ENCODE measurements at regions not wholly inside any gene's neighbourhood (a gene's known extent, or its start where the extent isn't known, plus 50 kb on each side); places are given as distances from the start of the nearest gene placed in this dataset.

DNA sequence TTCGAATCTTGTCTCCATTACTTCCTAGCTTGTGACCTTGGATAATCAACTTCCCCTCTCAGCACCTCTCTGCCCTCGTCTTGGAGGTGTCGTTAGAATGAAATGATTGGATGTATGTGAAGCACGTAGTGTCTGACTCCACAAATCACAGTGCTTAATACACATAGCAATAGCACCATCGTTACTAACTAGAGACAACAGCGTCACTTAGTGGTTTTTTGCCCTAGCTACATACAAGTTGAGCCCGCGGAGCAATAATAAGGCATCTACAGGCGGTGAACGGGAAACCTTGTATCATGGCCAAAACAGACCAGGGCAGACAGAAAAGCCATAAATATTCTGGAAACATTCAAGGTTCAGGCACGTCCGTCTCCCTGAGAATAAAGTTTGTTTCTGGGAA, 154.9 kb downstream of the ASCL4 start:
- Histone ChIP-seq H3F3A (ENCODE audit: low read depth) (no peaks in the 10 kb centered on the region), H4K20me1 (ENCODE audit: low read depth) (no peaks in the 10 kb centered on the region), H3K36me3 (no peaks in the 10 kb centered on the region), H3K27ac (no peak overlapping the region), H3K27me3 (peaks cover 63% of the 10 kb centered on the region), H3K79me2 (ENCODE audit: low read depth) (no peaks in the 10 kb centered on the region), H3K4me2 (no peak overlapping the region), H3K4me1 (no peaks in the 10 kb centered on the region), H3K9me3 (ENCODE audit: low read depth) (no peaks in the 10 kb centered on the region), H3K9ac (no peak overlapping the region), H2AFZ (replicated peaks) (no peak overlapping the region), H3K4me3 (no peak overlapping the region)
- no peak overlapping the region for H3K27ac Mint-ChIP-seq
- TF ChIP-seq EZH2 (IDR thresholded peaks at IDR 0.05) (no peak), EZH2phosphoT487 (IDR thresholded peaks at IDR 0.05) (no peak), CTCF (IDR thresholded peaks at IDR 0.05) (peak; percentile 63)
- H3K4me3 Mint-ChIP-seq, result no peak overlapping the region
- no peaks in the 10 kb centered on the region for H3K36me3 Mint-ChIP-seq
- peak; percentile 70 for DNase-seq (ENCODE audit: low spot score)
- H3K4me1 Mint-ChIP-seq, result no peaks in the 10 kb centered on the region
- H3K27me3 Mint-ChIP-seq (ENCODE audit: insufficient read depth, low read depth), result peaks cover 2% of the 10 kb centered on the region
- H3K9me3 Mint-ChIP-seq, result no peaks in the 10 kb centered on the region

DNA sequence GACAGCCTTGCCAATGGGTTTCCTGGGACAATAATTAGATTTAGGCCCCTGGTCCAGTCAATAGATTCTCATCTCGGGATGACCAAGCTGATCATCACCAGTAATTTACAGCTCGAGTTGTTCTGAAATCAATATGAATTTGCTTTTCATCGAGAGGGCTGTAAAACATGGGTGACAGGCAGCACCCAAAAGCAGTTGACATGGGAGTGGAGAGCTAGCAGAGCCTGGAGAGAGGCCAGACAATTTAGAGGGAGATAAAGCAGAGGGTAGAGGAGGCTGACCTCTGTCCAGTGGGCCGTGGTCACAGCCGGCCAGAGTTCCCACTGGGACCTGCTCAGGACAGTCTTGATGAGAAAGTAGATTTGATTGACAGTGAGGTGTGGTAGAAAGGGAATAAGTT, 157.3 kb downstream of the ASCL4 start:
- peaks cover 71% of the 10 kb centered on the region for H3K27me3 ChIP-seq
- H2AFZ ChIP-seq (replicated peaks), result no peak overlapping the region
- no peaks in the 10 kb centered on the region for H3K79me2 ChIP-seq (ENCODE audit: low read depth)
- H3F3A ChIP-seq (ENCODE audit: low read depth), result no peaks in the 10 kb centered on the region
- H3K27ac Mint-ChIP-seq, result no peak overlapping the region
- H3K4me3 Mint-ChIP-seq, result no peak overlapping the region
- no peak overlapping the region for H3K4me2 ChIP-seq
- no peaks in the 10 kb centered on the region for H3K4me1 Mint-ChIP-seq
- H3K9ac ChIP-seq, result no peak overlapping the region
- peaks cover 4% of the 10 kb centered on the region for H3K27me3 Mint-ChIP-seq (ENCODE audit: insufficient read depth, low read depth)
- no peak overlapping the region for H3K27ac ChIP-seq
- no peaks in the 10 kb centered on the region for H3K9me3 Mint-ChIP-seq
- DNase-seq (ENCODE audit: low spot score), result no peak
- H3K4me1 ChIP-seq, result no peaks in the 10 kb centered on the region
- H4K20me1 ChIP-seq (ENCODE audit: low read depth), result no peaks in the 10 kb centered on the region
- no peaks in the 10 kb centered on the region for H3K36me3 Mint-ChIP-seq
- H3K36me3 ChIP-seq, result no peaks in the 10 kb centered on the region
- TF ChIP-seq CTCF (IDR thresholded peaks at IDR 0.05) (no peak), EZH2 (IDR thresholded peaks at IDR 0.05) (no peak), EZH2phosphoT487 (IDR thresholded peaks at IDR 0.05) (no peak)
- no peak overlapping the region for H3K4me3 ChIP-seq
- H3K9me3 ChIP-seq (ENCODE audit: low read depth), result no peaks in the 10 kb centered on the region

DNA sequence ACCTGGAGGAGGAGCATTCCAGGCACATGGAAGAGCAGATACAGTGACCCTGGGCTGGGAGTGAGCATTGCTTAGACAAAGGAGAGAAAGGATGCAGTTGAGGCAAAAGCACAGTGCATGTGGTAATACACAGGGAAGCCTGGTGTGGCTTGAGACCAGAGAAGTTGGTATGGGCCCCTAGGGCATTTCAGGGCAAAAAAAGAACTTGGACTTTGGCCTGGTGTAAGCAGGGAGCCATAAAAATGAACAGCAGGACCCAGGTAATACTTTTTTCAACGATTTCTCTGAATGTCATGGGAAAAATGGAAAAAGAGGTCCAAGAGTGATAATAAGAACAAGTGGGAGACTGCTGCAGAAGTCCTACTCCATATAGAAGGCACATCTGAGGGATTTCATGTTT, 163.9 kb downstream of the ASCL4 start:
- Mint-ChIP-seq H3K9me3 (no peaks in the 10 kb centered on the region), H3K4me3 (no peak overlapping the region), H3K27me3 (ENCODE audit: insufficient read depth, low read depth) (peaks cover 3% of the 10 kb centered on the region), H3K27ac (no peak overlapping the region), H3K4me1 (peaks cover 4% of the 10 kb centered on the region), H3K36me3 (no peaks in the 10 kb centered on the region)
- no peaks in the 10 kb centered on the region for H3F3A ChIP-seq (ENCODE audit: low read depth)
- H2AFZ ChIP-seq (replicated peaks), result no peak overlapping the region
- H4K20me1 ChIP-seq (ENCODE audit: low read depth), result no peaks in the 10 kb centered on the region
- no peak for TF ChIP-seq EZH2phosphoT487 (IDR thresholded peaks at IDR 0.05)
- no peak overlapping the region for H3K27ac ChIP-seq
- H3K79me2 ChIP-seq (ENCODE audit: low read depth), result no peaks in the 10 kb centered on the region
- no peaks in the 10 kb centered on the region for H3K4me1 ChIP-seq
- H3K4me3 ChIP-seq, result no peak overlapping the region
- H3K9me3 ChIP-seq (ENCODE audit: low read depth), result no peaks in the 10 kb centered on the region
- DNase-seq (ENCODE audit: low spot score), result no peak
- H3K27me3 ChIP-seq, result peaks cover 60% of the 10 kb centered on the region
- H3K36me3 ChIP-seq, result no peaks in the 10 kb centered on the region
- no peak overlapping the region for H3K4me2 ChIP-seq
- no peak overlapping the region for H3K9ac ChIP-seq

- H3K27me3 Mint-ChIP-seq (ENCODE audit: insufficient read depth, low read depth), result peaks cover 3% of the 10 kb centered on the region
- no peak overlapping the region for H3K4me3 Mint-ChIP-seq
Observed at GRCh38 chr12:107948391-107948945, 174.0 kb downstream of the ASCL4 start.

More at GRCh38 chr12:107948391-107948945, 174.0 kb downstream of the ASCL4 start:
- peaks cover 3% of the 10 kb centered on the region for H3K9me3 Mint-ChIP-seq
- H3K9me3 ChIP-seq (ENCODE audit: low read depth), result no peaks in the 10 kb centered on the region
- no peaks in the 10 kb centered on the region for H3K36me3 Mint-ChIP-seq
- no peaks in the 10 kb centered on the region for H3K36me3 ChIP-seq
- no peak overlapping the region for H3K4me3 ChIP-seq
- no peak overlapping the region for H2AFZ ChIP-seq (replicated peaks)
- peaks cover 60% of the 10 kb centered on the region for H3K27me3 ChIP-seq
- H4K20me1 ChIP-seq (ENCODE audit: low read depth), result no peaks in the 10 kb centered on the region
- H3K4me1 Mint-ChIP-seq, result peaks cover 3% of the 10 kb centered on the region
- H3F3A ChIP-seq (ENCODE audit: low read depth), result no peaks in the 10 kb centered on the region
- no peak overlapping the region for H3K27ac Mint-ChIP-seq
- H3K4me2 ChIP-seq, result no peak overlapping the region
- H3K9ac ChIP-seq, result no peak overlapping the region
- TF ChIP-seq EZH2phosphoT487 (IDR thresholded peaks at IDR 0.05) (no peak), CTCF (IDR thresholded peaks at IDR 0.05) (no peak), EZH2 (IDR thresholded peaks at IDR 0.05) (no peak)
- H3K4me1 ChIP-seq, result no peaks in the 10 kb centered on the region
- no peak overlapping the region for H3K27ac ChIP-seq
- no peak for DNase-seq (ENCODE audit: low spot score)
- H3K79me2 ChIP-seq (ENCODE audit: low read depth), result no peaks in the 10 kb centered on the region
